Loucy (cell line): ENCODE measurements at regions not wholly inside any gene's neighbourhood (a gene's known extent, or its start where the extent isn't known, plus 50 kb on each side); places are given as distances from the start of the nearest gene placed in this dataset.

Experiments
- CTCF ChIP-seq: fragments of 200-600 bp; sonication (generic); conservative IDR thresholded peaks from 2 replicates; pipeline ENCODE4 v1.5.1; 2014; ENCODE audit warnings: mild to moderate bottlenecking, antibody characterized with exemption, low read length
- EZH2phosphoT487 ChIP-seq: fragments of 200-600 bp; IDR thresholded peaks from 2 replicates; pipeline ENCODE4 v1.6.1; 2018; ENCODE audit warnings: antibody characterized with exemption, mild to moderate bottlenecking, moderate library complexity, borderline replicate concordance

- TF ChIP-seq CTCF (no peak), EZH2phosphoT487 (no peak)
Observed at GRCh38 chr11:70928854-70929598, 323.4 kb downstream of the SHANK2 start.
